ENCODE measurements at regions not wholly inside any gene's neighbourhood (a gene's known extent, or its start where the extent isn't known, plus 50 kb on each side); places are given as distances from the start of the nearest gene placed in this dataset.

GRCh38 chr9:106287091-106287631 is 575.8 kb upstream of the ZNF462 start (continued):
- no peak for TF ChIP-seq SMC3 (conservative IDR thresholded peaks at IDR 0.05; ENCODE audit: poor library complexity)

- TF ChIP-seq, protein P1, sequence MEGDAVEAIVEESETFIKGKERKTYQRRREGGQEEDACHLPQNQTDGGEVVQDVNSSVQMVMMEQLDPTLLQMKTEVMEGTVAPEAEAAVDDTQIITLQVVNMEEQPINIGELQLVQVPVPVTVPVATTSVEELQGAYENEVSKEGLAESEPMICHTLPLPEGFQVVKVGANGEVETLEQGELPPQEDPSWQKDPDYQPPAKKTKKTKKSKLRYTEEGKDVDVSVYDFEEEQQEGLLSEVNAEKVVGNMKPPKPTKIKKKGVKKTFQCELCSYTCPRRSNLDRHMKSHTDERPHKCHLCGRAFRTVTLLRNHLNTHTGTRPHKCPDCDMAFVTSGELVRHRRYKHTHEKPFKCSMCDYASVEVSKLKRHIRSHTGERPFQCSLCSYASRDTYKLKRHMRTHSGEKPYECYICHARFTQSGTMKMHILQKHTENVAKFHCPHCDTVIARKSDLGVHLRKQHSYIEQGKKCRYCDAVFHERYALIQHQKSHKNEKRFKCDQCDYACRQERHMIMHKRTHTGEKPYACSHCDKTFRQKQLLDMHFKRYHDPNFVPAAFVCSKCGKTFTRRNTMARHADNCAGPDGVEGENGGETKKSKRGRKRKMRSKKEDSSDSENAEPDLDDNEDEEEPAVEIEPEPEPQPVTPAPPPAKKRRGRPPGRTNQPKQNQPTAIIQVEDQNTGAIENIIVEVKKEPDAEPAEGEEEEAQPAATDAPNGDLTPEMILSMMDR (IDR thresholded peaks at IDR 0.05; ENCODE audit: poor library complexity, severe bottlenecking), result no peak
- TF ChIP-seq MXI1 (conservative IDR thresholded peaks at IDR 0.05; ENCODE audit: poor library complexity, severe bottlenecking) (no peak), RAD21 (conservative IDR thresholded peaks at IDR 0.05) (no peak), EP300 (conservative IDR thresholded peaks at IDR 0.05; ENCODE audit: poor library complexity, severe bottlenecking) (no peak), TAF1 (IDR thresholded peaks at IDR 0.05; ENCODE audit: low read depth) (no peak), REST (IDR thresholded peaks at IDR 0.05; ENCODE audit: borderline replicate concordance) (no peak), EZH2 (IDR thresholded peaks at IDR 0.05; ENCODE audit: borderline replicate concordance, insufficient read depth, low read length, poor library complexity, severe bottlenecking) (no peak), SMC3 (conservative IDR thresholded peaks at IDR 0.05; ENCODE audit: poor library complexity) (no peak), POLR2AphosphoS5 (IDR thresholded peaks at IDR 0.05) (no peak)
- H3K4me2 ChIP-seq (ENCODE audit: low read length), result no peak overlapping the region
- no peaks in the 10 kb centered on the region for H4K20me1 ChIP-seq (ENCODE audit: insufficient read depth)
- no peak overlapping the region for H3K4me3 ChIP-seq (ENCODE audit: low read length)
- no peaks in the 10 kb centered on the region for H3K27me3 ChIP-seq (ENCODE audit: insufficient read depth, low read depth, low read length)
- H3F3A ChIP-seq (ENCODE audit: insufficient read depth, low read length, poor library complexity, severe bottlenecking), result no peaks in the 10 kb centered on the region
- H3K36me3 ChIP-seq (ENCODE audit: insufficient read depth, low read length), result no peaks in the 10 kb centered on the region
- H3K9ac ChIP-seq (ENCODE audit: low read length), result no peak overlapping the region
- H3K79me2 ChIP-seq (replicated peaks; ENCODE audit: insufficient read depth, low read length), result no peaks in the 10 kb centered on the region
- no peaks in the 10 kb centered on the region for H3K9me2 ChIP-seq (ENCODE audit: insufficient read depth, low read length)
- no peak overlapping the region for H2AFZ ChIP-seq (ENCODE audit: low read depth, low read length)
- no peak overlapping the region for H3K27ac ChIP-seq (ENCODE audit: low read length)
- H3K9me3 ChIP-seq (ENCODE audit: low read length), result no peaks in the 10 kb centered on the region
Measured at GRCh38 chr9:106287731-106288130, 575.2 kb upstream of the ZNF462 start.

- Histone ChIP-seq H3K4me3 (ENCODE audit: low read length) (no peak overlapping the region), H3K79me2 (replicated peaks; ENCODE audit: insufficient read depth, low read length) (no peaks in the 10 kb centered on the region), H3K27ac (ENCODE audit: low read length) (no peak overlapping the region), H2AFZ (ENCODE audit: low read depth, low read length) (no peak overlapping the region), H4K20me1 (ENCODE audit: insufficient read depth) (no peaks in the 10 kb centered on the region), H3F3A (ENCODE audit: insufficient read depth, low read length, poor library complexity, severe bottlenecking) (no peaks in the 10 kb centered on the region), H3K9me3 (ENCODE audit: low read length) (no peaks in the 10 kb centered on the region), H3K36me3 (ENCODE audit: insufficient read depth, low read length) (no peaks in the 10 kb centered on the region), H3K9ac (ENCODE audit: low read length) (no peak overlapping the region), H3K9me2 (ENCODE audit: insufficient read depth, low read length) (no peaks in the 10 kb centered on the region), H3K27me3 (ENCODE audit: insufficient read depth, low read depth, low read length) (no peaks in the 10 kb centered on the region), H3K4me2 (ENCODE audit: low read length) (no peak overlapping the region)
- TF ChIP-seq TAF1 (IDR thresholded peaks at IDR 0.05; ENCODE audit: low read depth), result no peak
- no peak for TF ChIP-seq EP300 (conservative IDR thresholded peaks at IDR 0.05; ENCODE audit: poor library complexity, severe bottlenecking)
- TF ChIP-seq MXI1 (conservative IDR thresholded peaks at IDR 0.05; ENCODE audit: poor library complexity, severe bottlenecking), result no peak
- TF ChIP-seq RAD21 (conservative IDR thresholded peaks at IDR 0.05), result no peak
Measured at GRCh38 chr9:106288689-106289088, 574.3 kb upstream of the ZNF462 start.

Measured in neural cell (in vitro differentiated cells).